Liver (tissue), 8 donors: ENCODE measurements at regions not wholly inside any gene's neighbourhood (a gene's known extent, or its start where the extent isn't known, plus 50 kb on each side); places are given as distances from the start of the nearest gene placed in this dataset.
"Not testable (repeated sequence)": the region's sequence is repeated elsewhere in the genome, so short reads cannot be mapped to it uniquely, and the experiment has no call there.

Experiments used
- DNase-seq: peaks from one replicate; pipeline ENCODE4 v3.0.0-alpha.2; 2017; ENCODE audit warnings: low spot score
- H3K27ac ChIP-seq, 2 donors: one replicate each; pipeline ENCODE4 v1.7.0; 2013; ENCODE audit warnings: inconsistent platforms in 2 of 2, low read length in 2 of 2, control low read depth in 1 of 2, low read depth in 1 of 2, mild to moderate bottlenecking in 1 of 2
- H3K27me3 ChIP-seq, 4 donors: one replicate each; pipeline versions ENCODE4 v1.6.1 to v1.7.0; 2013; ENCODE audit warnings: low read length in 3 of 4, inconsistent platforms in 1 of 4, mild to moderate bottlenecking in 1 of 4, moderate library complexity in 1 of 4; ENCODE audit not compliant: control insufficient read depth in 4 of 4, insufficient read depth in 4 of 4
- H3K36me3 ChIP-seq, 4 donors: one replicate each; pipeline versions ENCODE4 v1.6.1 to v1.7.0; 2013; ENCODE audit warnings: low read length in 3 of 4, mild to moderate bottlenecking in 3 of 4, low read depth in 1 of 4, moderate library complexity in 1 of 4; ENCODE audit not compliant: control insufficient read depth in 4 of 4, insufficient read depth in 3 of 4
- H3K4me1 ChIP-seq, 4 donors: one replicate each; pipeline versions ENCODE4 v1.6.1 to v1.7.0; 2013; ENCODE audit warnings: low read length in 3 of 4, mild to moderate bottlenecking in 3 of 4, moderate library complexity in 1 of 4; ENCODE audit not compliant: control insufficient read depth in 4 of 4, insufficient read depth in 4 of 4
- H3K4me3 ChIP-seq, 3 donors: one replicate each; pipeline versions ENCODE4 v1.6.1 to v1.7.0; 2013; ENCODE audit warnings: low read length in 3 of 3, control low read depth in 1 of 3, low read depth in 1 of 3, mild to moderate bottlenecking in 1 of 3
- H3K9ac ChIP-seq, 2 donors: one replicate each; pipeline ENCODE4 v1.7.0; 2013; ENCODE audit warnings: low read length in 2 of 2, mild to moderate bottlenecking in 2 of 2, moderate library complexity in 2 of 2, control low read depth in 1 of 2, low read depth in 1 of 2
- H3K9me3 ChIP-seq, 4 donors: one replicate each; pipeline versions ENCODE4 v1.6.1 to v1.7.0; 2013; ENCODE audit warnings: low read length in 3 of 4; ENCODE audit not compliant: control insufficient read depth in 4 of 4
- EGR1 ChIP-seq, 2 donors: IDR thresholded peaks; 2 replicates each; pipeline ENCODE4 v1.6.1; 2016 to 2018; ENCODE audit warnings: antibody characterized with exemption in 2 of 2, low read depth in 2 of 2
- FOXA1 ChIP-seq: IDR thresholded peaks from 2 replicates; pipeline ENCODE4 v1.6.1; 2016; ENCODE audit warnings: antibody characterized with exemption
- FOXA2 ChIP-seq: IDR thresholded peaks from 2 replicates; pipeline ENCODE4 v1.6.1; 2016; ENCODE audit warnings: antibody characterized with exemption
- HNF4A ChIP-seq, 2 donors: conservative IDR thresholded peaks; 2 replicates each; pipeline ENCODE4 v1.6.1; 2016; ENCODE audit warnings: antibody characterized with exemption in 2 of 2, mild to moderate bottlenecking in 2 of 2
- HNF4G ChIP-seq: IDR thresholded peaks from 2 replicates; pipeline ENCODE4 v1.6.1; 2016; ENCODE audit warnings: antibody characterized with exemption
- JUND ChIP-seq, 2 donors: IDR thresholded peaks; 2 replicates each; pipeline ENCODE4 v1.6.1; 2016; ENCODE audit warnings: antibody characterized with exemption in 2 of 2
- NR2F2 ChIP-seq: IDR thresholded peaks from 2 replicates; pipeline ENCODE4 v1.6.1; 2016; ENCODE audit warnings: antibody characterized with exemption
- RAD21 ChIP-seq, 2 donors: IDR thresholded peaks; 2 replicates each; pipeline ENCODE4 v1.6.1; 2016; ENCODE audit warnings: antibody characterized with exemption in 2 of 2, mild to moderate bottlenecking in 2 of 2
- RXRA ChIP-seq, 2 donors: IDR thresholded peaks; 2 replicates each; pipeline ENCODE4 v1.6.1; 2017 to 2018; ENCODE audit warnings: antibody characterized with exemption in 2 of 2, mild to moderate bottlenecking in 1 of 2
- SP1 ChIP-seq: IDR thresholded peaks from 2 replicates; pipeline ENCODE4 v1.6.1; 2018; ENCODE audit warnings: antibody characterized with exemption, mild to moderate bottlenecking
- TAF1 ChIP-seq: conservative IDR thresholded peaks from 2 replicates; pipeline ENCODE4 v1.6.1; 2016; ENCODE audit warnings: antibody characterized with exemption, mild to moderate bottlenecking
- YY1 ChIP-seq: IDR thresholded peaks from 2 replicates; pipeline ENCODE4 v1.6.1; 2016; ENCODE audit warnings: antibody characterized with exemption, mild to moderate bottlenecking
- WGBS: extraction: QIAGEN DNeasy Blood & Tissue Kit; methylation state at CpG from one replicate; pipeline ENCODE4 v1.1.7; 2013; 5-methylcytosine and 5-hydroxymethylcytosine counted together
- TF ChIP-seq, protein P1 (sequence below): IDR thresholded peaks from 2 replicates; pipeline ENCODE4 v1.6.1; 2016; ENCODE audit warnings: antibody characterized with exemption
- TF ChIP-seq, protein P2 (sequence below): IDR thresholded peaks from 2 replicates; pipeline ENCODE4 v1.6.1; 2016; ENCODE audit warnings: antibody characterized with exemption
- TF ChIP-seq, protein P3 (sequence below): fragments of 150-350 bp; IDR thresholded peaks from 2 replicates; pipeline ENCODE4 v1.5.1; 2017; ENCODE audit warnings: improper control_type of control experiment, low read depth, low read length; ENCODE audit not compliant: missing input control
- TF ChIP-seq, protein P4 (sequence below): IDR thresholded peaks from 2 replicates; pipeline ENCODE4 v1.6.1; 2016; ENCODE audit warnings: antibody characterized with exemption, mild to moderate bottlenecking
- TF ChIP-seq, protein P5 (sequence below): IDR thresholded peaks from 2 replicates; pipeline ENCODE4 v1.6.1; 2016; ENCODE audit warnings: antibody characterized with exemption
- donor health status: healthy.
- donor health status: healthy.
- donor health status: healthy.
- donor health status: healthy.
- donor health status: healthy.

DNA sequence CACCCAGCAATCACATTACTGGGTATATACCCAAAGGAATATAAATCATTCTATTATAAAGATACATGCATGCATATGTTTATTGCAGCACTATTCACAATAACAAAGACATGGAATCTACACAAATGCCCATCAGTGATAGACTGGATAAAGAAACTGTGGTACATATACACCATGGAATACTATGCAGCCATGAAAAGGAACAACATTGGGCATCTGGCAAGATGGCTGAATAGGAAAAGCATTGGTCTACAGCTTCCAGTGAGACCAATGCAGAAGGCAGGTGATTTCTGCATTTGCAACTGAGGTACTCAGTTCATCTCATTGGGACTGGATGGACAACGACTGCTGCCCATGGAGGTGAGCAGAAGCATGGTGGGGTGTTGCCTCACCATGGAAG, 128.6 kb downstream of the FCRL5 start:
- not testable (repeated sequence) for H3K9ac ChIP-seq, H3K27me3 ChIP-seq, H3K9me3 ChIP-seq, H3K4me3 ChIP-seq, H3K27ac ChIP-seq, H3K4me1 ChIP-seq, H3K36me3 ChIP-seq, DNase-seq
- 98% methylated on average over 1 of the region's 1 CpG for WGBS

DNA sequence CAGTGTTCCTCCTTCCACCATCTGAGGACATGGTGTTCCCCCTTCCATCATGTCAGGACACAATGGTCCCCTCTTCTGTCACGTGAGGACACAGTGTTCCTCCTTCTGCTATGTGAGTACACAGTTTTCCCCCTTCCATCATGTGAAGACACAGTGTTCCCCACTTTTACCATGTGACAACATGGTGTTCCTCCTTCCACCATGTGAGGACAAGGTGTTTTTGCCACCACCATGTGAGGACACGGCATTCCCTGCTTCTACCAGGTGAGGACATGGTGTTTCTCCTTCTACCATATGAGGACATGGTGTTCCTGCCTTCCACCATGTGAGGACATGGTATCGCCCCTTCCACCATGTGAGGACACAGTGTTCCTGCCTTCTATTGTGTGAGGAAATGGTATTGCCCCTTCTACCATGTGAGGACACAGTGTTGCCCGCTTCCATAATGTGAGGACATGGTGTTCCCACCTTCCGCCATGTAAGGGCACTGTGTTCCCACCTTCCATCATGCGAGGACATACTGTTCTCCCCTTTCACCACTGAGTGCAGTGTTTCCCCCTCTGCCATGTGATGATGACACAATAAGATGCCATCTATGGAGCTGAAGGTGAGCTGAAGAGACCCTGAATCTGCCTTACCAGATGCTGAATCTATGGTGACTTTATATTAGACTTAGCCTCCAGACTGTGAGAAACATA, 132.3 kb downstream of the FCRL5 start:
- H3K9me3 ChIP-seq, result no peaks in the 10 kb centered on the region
- WGBS, result 94% methylated on average over 6 of the region's 6 CpGs
- no peaks in the 10 kb centered on the region for H3K27me3 ChIP-seq
- H3K27ac ChIP-seq, result no peak overlapping the region
- no peak overlapping the region for H3K4me3 ChIP-seq
- DNase-seq, result no peak
- no peak overlapping the region for H3K9ac ChIP-seq
- H3K4me1 ChIP-seq, result no peaks in the 10 kb centered on the region
- no peak for TF ChIP-seq JUND (IDR thresholded peaks at IDR 0.05)
- TF ChIP-seq NR2F2, result no peak
- TF ChIP-seq SP1, result no peak
- TF ChIP-seq HNF4A (conservative IDR thresholded peaks at IDR 0.05), result no peak
- TF ChIP-seq RAD21 (IDR thresholded peaks at IDR 0.05), result no peak
- no peak for TF ChIP-seq TAF1
- no peak for TF ChIP-seq RXRA (IDR thresholded peaks at IDR 0.05)
- no peaks in the 10 kb centered on the region for H3K36me3 ChIP-seq

DNA sequence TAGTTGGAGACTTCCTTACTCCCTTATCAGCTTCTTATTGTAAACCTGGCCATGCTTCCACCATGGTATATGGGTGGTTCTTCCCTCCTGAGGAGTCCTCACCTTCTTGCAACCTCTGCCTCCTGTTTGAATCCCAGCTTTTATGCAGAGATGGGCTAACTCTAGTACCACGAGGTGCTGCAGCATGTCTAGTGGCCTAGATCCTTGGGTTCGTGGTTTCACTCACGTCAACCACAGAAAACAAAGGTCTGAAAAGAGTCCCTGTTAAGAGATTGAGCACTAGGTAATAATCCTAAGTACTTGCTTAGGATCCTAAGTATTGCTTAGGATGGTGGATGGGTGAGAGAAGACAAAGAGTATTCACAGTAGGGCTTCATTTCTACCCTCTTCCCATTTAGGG, 133.7 kb downstream of the FCRL5 start:
- no peak for DNase-seq
- WGBS, result 83% methylated on average over 3 of the region's 3 CpGs
- no peak overlapping the region for H3K9ac ChIP-seq

More for the DNA sequence above, 133.7 kb downstream of the FCRL5 start:
- H3K27ac ChIP-seq, result no peak overlapping the region
- TF ChIP-seq HNF4G, result no peak
- no peak for TF ChIP-seq RXRA (IDR thresholded peaks at IDR 0.05)
- TF ChIP-seq, protein P1, sequence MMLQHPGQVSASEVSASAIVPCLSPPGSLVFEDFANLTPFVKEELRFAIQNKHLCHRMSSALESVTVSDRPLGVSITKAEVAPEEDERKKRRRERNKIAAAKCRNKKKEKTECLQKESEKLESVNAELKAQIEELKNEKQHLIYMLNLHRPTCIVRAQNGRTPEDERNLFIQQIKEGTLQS, result no peak
- TF ChIP-seq NR2F2, result no peak
- TF ChIP-seq, protein P2, sequence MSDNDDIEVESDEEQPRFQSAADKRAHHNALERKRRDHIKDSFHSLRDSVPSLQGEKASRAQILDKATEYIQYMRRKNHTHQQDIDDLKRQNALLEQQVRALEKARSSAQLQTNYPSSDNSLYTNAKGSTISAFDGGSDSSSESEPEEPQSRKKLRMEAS, result no peak
- TF ChIP-seq, protein P3, sequence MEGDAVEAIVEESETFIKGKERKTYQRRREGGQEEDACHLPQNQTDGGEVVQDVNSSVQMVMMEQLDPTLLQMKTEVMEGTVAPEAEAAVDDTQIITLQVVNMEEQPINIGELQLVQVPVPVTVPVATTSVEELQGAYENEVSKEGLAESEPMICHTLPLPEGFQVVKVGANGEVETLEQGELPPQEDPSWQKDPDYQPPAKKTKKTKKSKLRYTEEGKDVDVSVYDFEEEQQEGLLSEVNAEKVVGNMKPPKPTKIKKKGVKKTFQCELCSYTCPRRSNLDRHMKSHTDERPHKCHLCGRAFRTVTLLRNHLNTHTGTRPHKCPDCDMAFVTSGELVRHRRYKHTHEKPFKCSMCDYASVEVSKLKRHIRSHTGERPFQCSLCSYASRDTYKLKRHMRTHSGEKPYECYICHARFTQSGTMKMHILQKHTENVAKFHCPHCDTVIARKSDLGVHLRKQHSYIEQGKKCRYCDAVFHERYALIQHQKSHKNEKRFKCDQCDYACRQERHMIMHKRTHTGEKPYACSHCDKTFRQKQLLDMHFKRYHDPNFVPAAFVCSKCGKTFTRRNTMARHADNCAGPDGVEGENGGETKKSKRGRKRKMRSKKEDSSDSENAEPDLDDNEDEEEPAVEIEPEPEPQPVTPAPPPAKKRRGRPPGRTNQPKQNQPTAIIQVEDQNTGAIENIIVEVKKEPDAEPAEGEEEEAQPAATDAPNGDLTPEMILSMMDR, result no peak
- no peak for TF ChIP-seq YY1
- TF ChIP-seq FOXA2, result no peak
- TF ChIP-seq TAF1, result no peak
- TF ChIP-seq, protein P4, sequence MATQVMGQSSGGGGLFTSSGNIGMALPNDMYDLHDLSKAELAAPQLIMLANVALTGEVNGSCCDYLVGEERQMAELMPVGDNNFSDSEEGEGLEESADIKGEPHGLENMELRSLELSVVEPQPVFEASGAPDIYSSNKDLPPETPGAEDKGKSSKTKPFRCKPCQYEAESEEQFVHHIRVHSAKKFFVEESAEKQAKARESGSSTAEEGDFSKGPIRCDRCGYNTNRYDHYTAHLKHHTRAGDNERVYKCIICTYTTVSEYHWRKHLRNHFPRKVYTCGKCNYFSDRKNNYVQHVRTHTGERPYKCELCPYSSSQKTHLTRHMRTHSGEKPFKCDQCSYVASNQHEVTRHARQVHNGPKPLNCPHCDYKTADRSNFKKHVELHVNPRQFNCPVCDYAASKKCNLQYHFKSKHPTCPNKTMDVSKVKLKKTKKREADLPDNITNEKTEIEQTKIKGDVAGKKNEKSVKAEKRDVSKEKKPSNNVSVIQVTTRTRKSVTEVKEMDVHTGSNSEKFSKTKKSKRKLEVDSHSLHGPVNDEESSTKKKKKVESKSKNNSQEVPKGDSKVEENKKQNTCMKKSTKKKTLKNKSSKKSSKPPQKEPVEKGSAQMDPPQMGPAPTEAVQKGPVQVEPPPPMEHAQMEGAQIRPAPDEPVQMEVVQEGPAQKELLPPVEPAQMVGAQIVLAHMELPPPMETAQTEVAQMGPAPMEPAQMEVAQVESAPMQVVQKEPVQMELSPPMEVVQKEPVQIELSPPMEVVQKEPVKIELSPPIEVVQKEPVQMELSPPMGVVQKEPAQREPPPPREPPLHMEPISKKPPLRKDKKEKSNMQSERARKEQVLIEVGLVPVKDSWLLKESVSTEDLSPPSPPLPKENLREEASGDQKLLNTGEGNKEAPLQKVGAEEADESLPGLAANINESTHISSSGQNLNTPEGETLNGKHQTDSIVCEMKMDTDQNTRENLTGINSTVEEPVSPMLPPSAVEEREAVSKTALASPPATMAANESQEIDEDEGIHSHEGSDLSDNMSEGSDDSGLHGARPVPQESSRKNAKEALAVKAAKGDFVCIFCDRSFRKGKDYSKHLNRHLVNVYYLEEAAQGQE, result no peak
- no peak for TF ChIP-seq JUND (IDR thresholded peaks at IDR 0.05)
- no peak for TF ChIP-seq SP1
- no peak for TF ChIP-seq HNF4A (conservative IDR thresholded peaks at IDR 0.05)
- no peak for TF ChIP-seq RAD21 (IDR thresholded peaks at IDR 0.05)
- no peak for TF ChIP-seq EGR1 (IDR thresholded peaks at IDR 0.05; ENCODE audit: low read depth in 2 of 2)
- TF ChIP-seq FOXA1, result no peak
- TF ChIP-seq, protein P5, sequence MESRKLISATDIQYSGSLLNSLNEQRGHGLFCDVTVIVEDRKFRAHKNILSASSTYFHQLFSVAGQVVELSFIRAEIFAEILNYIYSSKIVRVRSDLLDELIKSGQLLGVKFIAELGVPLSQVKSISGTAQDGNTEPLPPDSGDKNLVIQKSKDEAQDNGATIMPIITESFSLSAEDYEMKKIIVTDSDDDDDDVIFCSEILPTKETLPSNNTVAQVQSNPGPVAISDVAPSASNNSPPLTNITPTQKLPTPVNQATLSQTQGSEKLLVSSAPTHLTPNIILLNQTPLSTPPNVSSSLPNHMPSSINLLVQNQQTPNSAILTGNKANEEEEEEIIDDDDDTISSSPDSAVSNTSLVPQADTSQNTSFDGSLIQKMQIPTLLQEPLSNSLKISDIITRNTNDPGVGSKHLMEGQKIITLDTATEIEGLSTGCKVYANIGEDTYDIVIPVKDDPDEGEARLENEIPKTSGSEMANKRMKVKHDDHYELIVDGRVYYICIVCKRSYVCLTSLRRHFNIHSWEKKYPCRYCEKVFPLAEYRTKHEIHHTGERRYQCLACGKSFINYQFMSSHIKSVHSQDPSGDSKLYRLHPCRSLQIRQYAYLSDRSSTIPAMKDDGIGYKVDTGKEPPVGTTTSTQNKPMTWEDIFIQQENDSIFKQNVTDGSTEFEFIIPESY, result no peak
- H3K4me1 ChIP-seq, result no peaks in the 10 kb centered on the region
- H3K4me3 ChIP-seq, result no peak overlapping the region
- no peaks in the 10 kb centered on the region for H3K9me3 ChIP-seq
- H3K36me3 ChIP-seq, result no peaks in the 10 kb centered on the region
- no peaks in the 10 kb centered on the region for H3K27me3 ChIP-seq
